GM19467 (cell line): ENCODE measurements at regions not wholly inside any gene's neighbourhood (a gene's known extent, or its start where the extent isn't known, plus 50 kb on each side); places are given as distances from the start of the nearest gene placed in this dataset.
A peak's percentile ranks its signal among the peaks of the same experiment; 100 is the strongest.
"Not testable (repeated sequence)": the region's sequence is repeated elsewhere in the genome, so short reads cannot be mapped to it uniquely, and the experiment has no call there.

Source experiments
- ATAC-seq: cut with Tn5 transposase; IDR thresholded peaks from one replicate; pipeline ENCODE4 v1.9.1; 2021; ENCODE audit warnings: mild to moderate bottlenecking, moderate library complexity; ENCODE audit not compliant: unreplicated experiment

DNA sequence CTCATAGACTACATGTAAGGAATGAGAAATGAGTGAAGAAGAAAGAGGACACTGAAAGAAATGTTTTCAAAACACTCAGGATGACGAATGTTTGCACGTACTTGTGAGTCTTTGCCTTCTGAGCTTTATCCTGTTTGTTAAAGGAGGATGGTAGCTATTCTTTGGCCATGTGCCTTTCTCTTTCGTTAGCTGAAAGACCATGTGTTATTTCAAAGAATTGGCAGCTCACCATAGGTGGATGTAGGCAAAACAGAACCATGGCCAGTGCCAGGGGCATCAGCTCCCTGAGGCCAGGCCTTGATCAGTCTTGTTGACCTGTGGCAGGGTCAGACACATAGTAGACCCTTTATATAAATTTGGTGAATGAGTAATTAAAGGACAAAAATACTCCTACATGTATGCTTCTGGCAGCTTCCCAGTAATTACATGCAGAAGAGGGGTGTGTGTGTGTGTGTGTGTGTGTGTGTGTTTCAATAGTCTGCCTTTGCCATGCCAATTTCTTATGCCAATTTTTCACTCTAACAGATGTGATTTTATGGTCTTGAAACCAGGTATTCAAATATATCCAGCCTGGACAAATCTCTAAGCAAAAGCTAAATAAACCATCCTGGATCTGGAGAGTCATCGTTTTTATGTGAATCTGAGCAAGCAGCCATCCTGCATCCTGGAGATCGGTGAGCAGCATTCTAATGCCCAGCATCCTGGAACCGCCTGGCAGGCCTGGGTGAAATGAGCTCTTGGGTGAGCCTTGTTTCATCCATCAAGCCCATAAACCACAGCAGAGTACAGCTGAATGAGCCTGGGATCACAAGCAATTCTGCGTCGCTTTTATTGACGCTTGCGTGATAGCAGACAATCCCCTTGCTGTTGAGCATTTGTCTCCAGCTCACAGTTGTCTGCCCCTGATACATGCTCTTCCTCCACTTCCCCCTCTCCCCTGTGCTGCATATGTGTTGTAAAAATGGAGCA, 475.4 kb downstream of the MED10 start:
- ATAC-seq = no peak

DNA sequence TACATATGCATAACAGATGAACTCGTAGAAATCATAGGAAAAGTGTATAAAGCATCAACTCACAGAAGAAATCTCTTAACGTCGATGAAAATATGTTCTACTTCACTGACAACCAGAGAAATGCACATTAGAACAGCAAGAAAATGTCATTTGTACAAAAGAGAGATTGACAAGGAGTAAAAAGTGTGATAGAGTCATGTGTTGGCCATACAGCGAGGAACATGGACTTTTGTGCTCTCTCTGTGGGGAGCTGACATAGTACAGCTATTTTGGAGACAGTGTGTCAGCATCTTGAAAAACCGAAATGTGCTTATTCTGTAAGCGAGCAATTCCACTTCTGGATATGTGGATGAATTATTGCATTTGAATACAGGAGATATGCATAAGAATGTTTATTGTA, 477.9 kb downstream of the ICE1 start:
- ATAC-seq = no peak

GRCh38 chr5:5899716-5900115, 477.2 kb downstream of the ICE1 start:
- ATAC-seq = no peak

DNA sequence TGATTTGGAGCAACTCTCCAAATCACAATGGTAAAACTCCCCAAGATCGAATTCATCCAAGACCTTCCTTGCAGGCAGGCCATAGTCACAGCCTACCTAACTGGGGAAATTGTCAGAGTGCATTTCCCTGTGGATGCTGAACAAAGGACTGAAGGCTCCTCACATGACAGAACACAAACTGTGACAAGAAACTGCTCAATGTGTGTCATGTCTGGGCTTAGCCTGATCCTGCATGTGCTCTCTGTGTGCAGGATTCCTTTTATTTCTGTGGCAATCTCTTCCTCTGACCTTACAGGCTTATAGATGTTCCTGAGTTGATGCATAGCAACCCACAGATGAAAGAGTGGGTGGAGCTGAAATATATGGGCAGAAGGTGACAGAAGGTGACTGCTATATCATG, 465.8 kb downstream of the ICE1 start:
- no peak for ATAC-seq

GRCh38 chr5:5887833-5888232, 465.4 kb downstream of the ICE1 start:
- no peak for ATAC-seq

GRCh38 chr5:5886812-5887486, 464.5 kb downstream of the ICE1 start:
- peak; percentile 90 for ATAC-seq

- no peak for ATAC-seq
Measured at GRCh38 chr5:5886353-5886752, 463.9 kb downstream of the ICE1 start.

GRCh38 chr5:5885782-5886181, 463.3 kb downstream of the ICE1 start:
- no peak for ATAC-seq

- ATAC-seq = no peak
Measured at GRCh38 chr5:5884593-5884992, 462.1 kb downstream of the ICE1 start.

GRCh38 chr5:5883562-5883961, 461.1 kb downstream of the ICE1 start:
- ATAC-seq = no peak

DNA sequence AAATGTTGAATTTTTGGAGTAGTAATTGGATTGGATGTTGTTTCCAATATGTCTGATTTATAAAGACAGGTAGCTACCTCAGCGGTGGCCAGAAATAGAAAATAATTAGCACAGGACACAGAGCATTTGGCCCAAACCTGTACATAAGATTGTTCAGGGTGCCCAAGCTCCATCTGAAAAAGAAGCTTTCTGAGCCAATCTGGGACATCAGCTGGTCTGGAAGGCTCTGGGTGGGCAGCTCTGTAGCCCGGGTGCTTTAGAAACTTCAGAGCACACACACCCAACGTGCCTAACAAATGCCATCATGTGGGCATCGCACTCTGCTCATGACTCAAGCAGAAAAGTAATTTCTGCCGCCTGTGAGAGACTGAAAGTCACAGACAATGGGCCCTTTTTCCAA, 460.7 kb downstream of the ICE1 start:
- no peak for ATAC-seq

DNA sequence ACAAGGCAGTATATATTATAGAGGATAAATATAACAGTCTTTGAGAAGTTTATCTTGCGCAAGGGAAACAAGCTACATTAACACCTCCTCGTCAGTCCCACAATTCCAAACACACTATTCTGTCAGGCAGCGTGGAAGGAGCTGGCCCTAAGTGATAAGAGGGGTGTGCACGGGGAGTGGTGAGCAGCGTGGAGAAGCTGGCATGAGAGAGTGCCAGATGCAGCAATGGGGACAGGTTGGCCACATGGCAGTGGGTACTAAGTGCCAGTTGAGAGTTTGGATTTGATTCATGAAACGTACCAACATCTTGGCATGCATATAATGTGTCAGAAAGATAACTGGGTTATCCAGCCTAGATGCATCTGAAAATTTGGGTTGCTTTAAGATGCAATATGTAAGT, 460.2 kb downstream of the ICE1 start:
- ATAC-seq = no peak

- ATAC-seq = no peak
Measured at GRCh38 chr5:5881294-5881693, 458.8 kb downstream of the ICE1 start.

DNA sequence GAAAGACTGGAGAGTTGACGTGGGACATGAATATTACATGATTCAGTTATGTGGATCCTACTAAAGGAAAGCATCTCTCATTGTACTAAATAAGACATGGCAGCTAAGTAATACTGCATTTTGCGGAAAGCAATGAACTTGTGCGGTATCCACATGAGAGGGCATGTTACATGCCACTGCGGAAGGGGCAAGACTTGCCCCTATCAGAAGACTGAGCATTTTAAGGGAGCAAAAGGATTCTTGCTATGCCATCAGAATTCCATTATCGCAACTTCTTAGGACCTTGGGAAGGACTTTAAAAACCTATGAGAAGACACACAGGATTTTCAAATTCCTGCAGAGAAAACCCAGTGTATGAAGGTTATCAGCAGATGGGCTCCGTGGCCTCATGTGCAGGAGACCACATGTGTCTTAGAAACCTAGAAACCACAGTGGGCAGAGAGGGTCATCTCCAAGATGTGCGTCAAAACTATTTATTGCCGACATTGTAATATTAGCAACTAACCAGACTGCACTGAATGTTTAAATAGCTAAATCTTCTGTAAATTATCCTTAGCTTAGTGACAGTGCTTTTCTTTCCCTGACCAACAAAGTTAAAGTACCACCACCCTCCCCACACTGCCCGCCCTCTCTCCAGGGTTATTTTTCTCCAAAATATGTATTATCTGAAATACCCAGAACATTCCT, 457.7 kb downstream of the ICE1 start:
- no peak for ATAC-seq

DNA sequence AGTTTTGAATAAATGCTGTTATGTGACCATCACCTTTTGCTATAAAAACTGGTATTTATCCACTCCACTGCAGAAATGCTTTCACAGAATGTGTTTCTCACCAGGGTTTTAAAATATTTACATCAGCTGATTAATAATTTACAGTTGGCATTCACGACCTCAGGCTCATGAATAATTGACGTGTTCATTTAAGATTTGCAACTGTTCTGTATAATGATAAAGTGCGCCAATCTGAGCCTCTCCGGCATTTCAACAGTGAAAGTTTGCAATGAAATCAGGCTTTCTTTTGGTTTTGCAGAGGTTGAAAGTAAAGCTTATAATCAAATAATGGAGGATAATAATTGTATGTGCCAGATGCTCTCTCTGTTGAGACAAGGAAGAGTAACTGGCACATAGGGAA, 434.9 kb downstream of the ICE1 start:
- no peak for ATAC-seq

DNA sequence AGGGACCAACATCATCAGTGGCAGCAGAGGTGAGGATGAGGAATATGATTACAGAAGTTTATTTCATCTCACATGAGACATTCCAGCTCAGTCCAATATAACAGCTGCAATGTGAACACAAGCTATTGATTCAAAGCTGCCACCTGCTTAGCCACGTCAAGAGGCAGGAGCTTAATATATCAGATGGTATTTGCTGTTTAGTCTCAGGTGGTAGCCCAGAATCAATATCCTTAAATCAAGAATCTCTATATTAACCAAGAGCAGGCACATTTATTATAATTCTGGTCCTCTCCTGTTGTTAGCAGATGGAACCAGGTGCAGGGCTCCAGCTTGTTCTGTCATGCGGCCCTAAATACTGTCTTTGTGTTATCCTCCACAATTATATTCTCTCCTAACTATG, 431.6 kb downstream of the ICE1 start:
- no peak for ATAC-seq

DNA sequence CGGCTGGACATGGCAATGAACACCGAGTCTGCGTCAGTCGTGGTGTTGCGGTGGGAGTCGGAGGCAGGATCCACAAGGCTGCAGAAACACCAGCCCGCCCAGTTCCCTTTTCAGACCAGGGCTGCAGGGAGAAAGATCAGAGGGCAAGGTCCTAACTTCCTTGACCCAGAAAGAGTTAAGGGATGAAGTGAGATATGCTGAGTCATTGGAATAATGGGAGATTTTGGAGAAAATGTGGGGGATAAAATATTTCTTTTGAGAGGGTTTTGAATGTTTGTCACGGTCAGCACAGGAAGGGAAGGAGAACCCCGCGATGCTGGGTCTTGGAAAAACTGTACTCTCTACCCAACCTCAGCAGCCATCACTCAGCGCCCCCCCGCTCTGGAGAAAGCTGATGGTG, 416.0 kb downstream of the ICE1 start:
- no peak for ATAC-seq

DNA sequence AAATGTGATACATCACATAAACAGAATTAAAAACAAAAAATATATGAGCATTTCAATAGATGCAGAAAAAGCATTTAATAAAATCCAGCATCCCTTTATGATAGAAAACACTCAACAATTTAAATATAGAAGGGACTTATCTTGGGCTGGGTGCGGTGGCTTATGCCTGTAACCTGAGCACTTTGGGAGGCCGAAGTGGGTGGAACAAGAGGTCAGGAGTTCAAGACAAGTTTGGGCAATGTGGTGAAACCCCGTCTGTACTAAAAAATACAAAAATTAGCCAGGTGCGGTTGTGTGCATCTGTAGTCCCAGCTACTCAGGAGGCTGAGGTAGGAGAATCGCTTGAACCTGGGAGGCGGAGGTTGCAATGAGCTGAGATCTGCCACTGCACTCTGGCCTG, 409.1 kb downstream of the ICE1 start:
- ATAC-seq = not testable (repeated sequence)

DNA sequence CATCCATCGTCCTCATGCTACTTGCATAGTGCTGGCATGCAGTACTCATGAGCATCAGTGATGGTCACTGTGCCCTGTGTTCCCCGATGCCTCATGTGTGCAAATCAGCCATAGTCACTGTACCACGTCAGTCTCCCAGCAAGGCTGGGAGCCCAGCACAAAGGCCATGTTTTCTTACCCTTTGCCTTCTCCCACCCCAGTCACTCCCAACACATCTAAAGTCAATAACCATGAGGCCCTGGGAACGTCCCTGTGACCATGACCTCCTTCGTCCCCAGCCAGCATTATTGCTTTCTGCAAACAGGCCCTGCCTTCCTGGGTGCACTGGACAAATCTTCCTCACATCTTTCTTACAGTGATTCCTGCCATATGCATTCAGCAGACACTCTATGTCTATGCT, 406.1 kb downstream of the ICE1 start:
- ATAC-seq = no peak

GRCh38 chr5:5826911-5827310, 404.4 kb downstream of the ICE1 start:
- no peak for ATAC-seq

- ATAC-seq = no peak
Measured at GRCh38 chr5:5822729-5823257, 400.3 kb downstream of the ICE1 start.
